Trophoblast cell (in vitro differentiated cells and primary cell): ENCODE measurements at regions not wholly inside any gene's neighbourhood (a gene's known extent, or its start where the extent isn't known, plus 50 kb on each side); places are given as distances from the start of the nearest gene placed in this dataset.

Experiments
- DNase-seq, 2 donors: peaks; one replicate each; pipeline ENCODE4 v3.0.0-alpha.2; 2016
- H2AFZ ChIP-seq: 2 replicates; pipeline ENCODE4 v1.6.1; 2013; ENCODE audit warnings: low read length, moderate library complexity, mild to moderate bottlenecking; ENCODE audit not compliant: insufficient read depth, poor library complexity
- H2AK5ac ChIP-seq: 2 replicates; pipeline ENCODE4 v1.6.1; 2013; ENCODE audit warnings: mild to moderate bottlenecking, low read length
- H2BK120ac ChIP-seq: 2 replicates; pipeline ENCODE4 v1.6.1; 2013; ENCODE audit warnings: low read length, mild to moderate bottlenecking, moderate library complexity; ENCODE audit not compliant: insufficient read depth, poor library complexity
- H2BK12ac ChIP-seq: 2 replicates; pipeline ENCODE4 v1.6.1; 2013; ENCODE audit warnings: mild to moderate bottlenecking, low read length, moderate library complexity
- H2BK5ac ChIP-seq: 2 replicates; pipeline ENCODE4 v1.6.1; 2013; ENCODE audit warnings: low read length, low read depth, moderate library complexity, mild to moderate bottlenecking; ENCODE audit not compliant: poor library complexity
- H3K14ac ChIP-seq: 2 replicates; pipeline ENCODE4 v1.6.1; 2013; ENCODE audit warnings: mild to moderate bottlenecking, low read length
- H3K18ac ChIP-seq: 2 replicates; pipeline ENCODE4 v1.6.1; 2013; ENCODE audit warnings: mild to moderate bottlenecking, low read length
- H3K23ac ChIP-seq: 2 replicates; pipeline ENCODE4 v1.6.1; 2013; ENCODE audit warnings: low read length
- H3K27ac ChIP-seq: 2 replicates; pipeline ENCODE4 v1.5.1; 2013; ENCODE audit warnings: low read depth, mild to moderate bottlenecking, inconsistent platforms, low read length, moderate library complexity
- H3K27me3 ChIP-seq: 2 replicates; pipeline ENCODE4 v1.6.1; 2013; ENCODE audit warnings: inconsistent platforms, mild to moderate bottlenecking, low read length, moderate library complexity; ENCODE audit not compliant: insufficient read depth
- H3K36me3 ChIP-seq, 2 experiments: 1 replicate in 1 of 2; 2 replicates in 1 of 2; pipeline ENCODE4 v1.6.1; 2013; ENCODE audit warnings: low read length in 2 of 2, mild to moderate bottlenecking in 2 of 2, moderate library complexity in 1 of 2; ENCODE audit not compliant: insufficient read depth in 2 of 2, control insufficient read depth in 1 of 2
- H3K4ac ChIP-seq: 2 replicates; pipeline ENCODE4 v1.6.1; 2013; ENCODE audit warnings: low read depth, mild to moderate bottlenecking, low read length, moderate library complexity
- H3K4me1 ChIP-seq, 2 experiments: 1 replicate in 1 of 2; 2 replicates in 1 of 2; pipeline ENCODE4 v1.6.1; 2013; ENCODE audit warnings: low read length in 2 of 2, mild to moderate bottlenecking in 2 of 2, moderate library complexity in 1 of 2; ENCODE audit not compliant: insufficient read depth in 2 of 2, control insufficient read depth in 1 of 2
- H3K4me2 ChIP-seq: 2 replicates; pipeline ENCODE4 v1.6.1; 2013; ENCODE audit warnings: inconsistent platforms, mild to moderate bottlenecking, low read length, moderate library complexity
- H3K4me3 ChIP-seq: 2 replicates; pipeline ENCODE4 v1.5.1; 2013; ENCODE audit warnings: mild to moderate bottlenecking, low read depth, low read length, inconsistent platforms
- H3K79me1 ChIP-seq: one replicate; pipeline ENCODE4 v1.6.1; 2013; ENCODE audit warnings: low read length
- H3K79me2 ChIP-seq: 2 replicates; pipeline ENCODE4 v1.6.1; 2013; ENCODE audit warnings: low read length, mild to moderate bottlenecking; ENCODE audit not compliant: control insufficient read depth, insufficient read depth, poor library complexity
- H3K9ac ChIP-seq: 2 replicates; pipeline ENCODE4 v1.6.1; 2013; ENCODE audit warnings: mild to moderate bottlenecking, low read length
- H3K9me3 ChIP-seq: 2 replicates; pipeline ENCODE4 v1.6.1; 2013; ENCODE audit warnings: low read depth, mild to moderate bottlenecking, control low read depth, inconsistent platforms, low read length; ENCODE audit not compliant: insufficient read depth
- H4K12ac ChIP-seq: 2 replicates; pipeline ENCODE4 v1.6.1; 2013; ENCODE audit warnings: low read depth, mild to moderate bottlenecking, low read length, moderate library complexity
- H4K8ac ChIP-seq: 2 replicates; pipeline ENCODE4 v1.6.1; 2013; ENCODE audit warnings: low read depth, mild to moderate bottlenecking, low read length, moderate library complexity
- H4K91ac ChIP-seq: one replicate; pipeline ENCODE4 v1.6.1; 2013; ENCODE audit warnings: low read depth, mild to moderate bottlenecking, low read length, moderate library complexity
- WGBS: extraction: QIAGEN DNeasy Blood & Tissue Kit; methylation state at CpG from one replicate; pipeline ENCODE4 v1.1.7; 2013; ENCODE audit warnings: missing lambda C conversion rate; ENCODE audit not compliant: insufficient read length, insufficient coverage; ENCODE audit errors: extremely low coverage; 5-methylcytosine and 5-hydroxymethylcytosine counted together

DNA sequence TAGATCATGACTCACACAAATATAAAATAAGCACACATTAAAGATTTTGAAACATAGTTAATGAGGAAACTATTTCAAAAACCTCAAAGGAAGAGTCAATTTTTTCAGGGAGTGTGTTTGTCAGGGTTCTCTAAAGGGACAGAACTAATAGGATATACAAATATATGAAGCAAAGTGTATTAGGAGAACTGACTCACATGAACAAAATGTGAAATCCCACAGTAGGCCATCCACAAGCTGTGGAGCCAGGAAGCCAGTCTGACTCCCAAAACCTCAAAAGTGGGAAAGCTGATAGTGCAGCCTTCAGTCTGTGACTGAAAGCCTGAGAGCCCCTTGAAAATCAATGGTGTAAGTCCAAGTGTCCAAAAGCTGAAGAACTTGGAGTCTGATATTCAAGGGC, 898.0 kb upstream of the EYS start:
- no peak for DNase-seq
- Histone ChIP-seq H3K23ac (no peak overlapping the region), H3K27ac (no peak overlapping the region), H3K14ac (no peak overlapping the region), H3K9ac (no peak overlapping the region), H4K12ac (no peak overlapping the region), H3K27me3 (no peaks in the 10 kb centered on the region), H3K36me3 (no peaks in the 10 kb centered on the region), H4K8ac (no peak overlapping the region), H3K79me2 (no peaks in the 10 kb centered on the region), H3K79me1 (no peaks in the 10 kb centered on the region), H2BK12ac (no peak overlapping the region), H3K4me1 (no peaks in the 10 kb centered on the region), H4K91ac (no peak overlapping the region), H2BK120ac (no peak overlapping the region), H2BK5ac (no peak overlapping the region), H2AFZ (no peak overlapping the region), H3K4ac (no peak overlapping the region), H3K4me3 (no peak overlapping the region), H3K18ac (no peak overlapping the region), H2AK5ac (no peak overlapping the region), H3K9me3 (no peaks in the 10 kb centered on the region), H3K4me2 (no peak overlapping the region)

DNA sequence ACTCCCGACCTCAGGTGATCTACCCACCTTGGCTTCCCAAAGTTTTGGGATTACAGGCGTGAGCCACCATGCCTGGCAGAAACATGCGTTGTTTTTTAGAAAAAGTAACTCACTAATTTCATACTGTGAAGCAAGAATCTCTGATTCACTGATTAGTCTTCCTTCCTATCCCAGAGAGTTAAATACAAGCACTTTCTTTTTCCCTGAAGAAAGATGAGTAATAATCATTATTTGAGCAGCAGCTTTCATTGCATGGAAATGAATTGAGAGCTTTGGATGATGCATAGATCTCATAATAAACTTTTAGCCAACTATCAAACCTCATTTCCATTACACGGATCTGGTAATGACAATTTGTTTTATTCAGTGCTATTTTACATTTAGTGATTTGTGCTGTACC, 892.5 kb upstream of the EYS start:
- H2BK12ac ChIP-seq, result no peak overlapping the region
- no CpG with 5 or more reads among the region's 4 CpGs for WGBS

DNA sequence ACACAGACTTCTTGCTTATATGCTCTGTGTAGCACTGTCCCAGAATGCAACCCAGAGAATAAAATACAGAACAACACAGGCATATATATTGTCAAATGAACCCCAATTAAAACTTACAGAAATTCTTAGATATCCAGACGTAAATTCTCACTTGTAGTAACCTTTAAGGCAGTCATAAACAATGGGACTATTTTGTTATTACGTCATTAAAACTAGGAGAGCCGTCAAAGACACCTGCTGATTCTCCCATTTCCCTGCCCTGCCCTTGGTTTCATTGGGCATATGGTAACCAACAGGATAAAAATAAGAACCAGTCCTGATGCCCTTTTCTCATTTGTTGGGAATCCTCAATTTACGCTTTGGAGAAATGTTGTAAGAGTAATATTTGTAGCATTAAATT, 871.3 kb upstream of the EYS start:
- no peak overlapping the region for H3K27ac ChIP-seq
- WGBS, result no CpG with 5 or more reads among the region's 4 CpGs

More for the DNA sequence above, 892.5 kb upstream of the EYS start:
- Histone ChIP-seq H4K8ac (no peak overlapping the region), H3K4ac (no peak overlapping the region), H3K4me2 (no peak overlapping the region), H4K12ac (no peak overlapping the region), H3K4me3 (no peak overlapping the region), H3K18ac (no peak overlapping the region), H3K27ac (no peak overlapping the region), H2BK5ac (no peak overlapping the region), H3K23ac (no peak overlapping the region), H3K9me3 (no peaks in the 10 kb centered on the region), H3K4me1 (no peaks in the 10 kb centered on the region), H3K14ac (no peak overlapping the region), H3K79me2 (no peaks in the 10 kb centered on the region), H4K91ac (no peak overlapping the region), H2AK5ac (no peak overlapping the region), H3K36me3 (no peaks in the 10 kb centered on the region), H2AFZ (no peak overlapping the region), H3K9ac (no peak overlapping the region), H3K27me3 (no peaks in the 10 kb centered on the region), H2BK120ac (no peak overlapping the region), H3K79me1 (no peaks in the 10 kb centered on the region)
- DNase-seq, result no peak

DNA sequence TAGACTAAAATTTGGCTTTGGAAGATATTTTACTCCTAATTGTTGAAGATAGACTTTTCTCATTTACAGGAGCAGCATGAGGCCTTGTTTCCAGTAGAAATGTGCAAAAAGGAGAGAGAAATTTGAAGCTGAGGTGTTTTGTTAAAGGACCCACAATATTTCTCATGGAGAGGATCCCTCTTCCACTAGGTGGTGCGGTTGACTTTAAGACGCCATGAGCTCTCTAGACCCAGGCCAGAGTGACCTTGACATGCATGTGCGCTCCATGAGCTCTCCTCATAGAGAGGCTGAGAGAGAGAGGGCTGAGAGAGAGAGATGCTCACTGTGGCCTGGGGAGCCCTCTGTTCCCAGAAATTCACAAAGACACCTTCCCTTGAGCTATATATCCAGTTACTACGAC, 861.2 kb upstream of the EYS start:
- Histone ChIP-seq H3K18ac (no peak overlapping the region), H3K27ac (no peak overlapping the region), H3K27me3 (no peaks in the 10 kb centered on the region), H2AK5ac (no peak overlapping the region), H3K4me2 (no peak overlapping the region), H4K8ac (no peak overlapping the region), H2BK5ac (no peak overlapping the region), H3K9me3 (no peaks in the 10 kb centered on the region), H2BK120ac (no peak overlapping the region), H3K9ac (no peak overlapping the region), H3K23ac (no peak overlapping the region), H3K14ac (no peak overlapping the region), H3K4me1 (no peaks in the 10 kb centered on the region), H4K91ac (no peak overlapping the region), H3K4me3 (no peak overlapping the region), H3K79me1 (no peaks in the 10 kb centered on the region), H2BK12ac (no peak overlapping the region), H2AFZ (no peak overlapping the region), H3K36me3 (no peaks in the 10 kb centered on the region), H4K12ac (no peak overlapping the region), H3K79me2 (no peaks in the 10 kb centered on the region), H3K4ac (no peak overlapping the region)
- no peak for DNase-seq
- WGBS, result no CpG with 5 or more reads among the region's 4 CpGs

More for the DNA sequence above, 871.3 kb upstream of the EYS start:
- Histone ChIP-seq H3K79me1 (no peaks in the 10 kb centered on the region), H3K4me1 (no peaks in the 10 kb centered on the region), H3K9me3 (no peaks in the 10 kb centered on the region), H3K9ac (no peak overlapping the region), H3K4me2 (no peak overlapping the region), H3K23ac (no peak overlapping the region), H3K36me3 (no peaks in the 10 kb centered on the region), H2BK5ac (no peak overlapping the region), H3K14ac (no peak overlapping the region), H3K4me3 (no peak overlapping the region), H3K27me3 (no peaks in the 10 kb centered on the region), H3K79me2 (no peaks in the 10 kb centered on the region), H2BK120ac (no peak overlapping the region), H2AFZ (no peak overlapping the region), H4K12ac (no peak overlapping the region), H4K8ac (no peak overlapping the region), H2BK12ac (no peak overlapping the region), H3K4ac (no peak overlapping the region), H4K91ac (no peak overlapping the region), H3K18ac (no peak overlapping the region), H2AK5ac (no peak overlapping the region)
- DNase-seq, result no peak
